ENCODE measurements at regions not wholly inside any gene's neighbourhood (a gene's known extent, or its start where the extent isn't known, plus 50 kb on each side); places are given as distances from the start of the nearest gene placed in this dataset.

- no peaks in the 10 kb centered on the region for H3K79me2 ChIP-seq (ENCODE audit: insufficient read depth, low read length)
- no peak for DNase-seq (ENCODE audit: low read depth)
- no peak overlapping the region for H3K9ac ChIP-seq (ENCODE audit: low read length)
- no peaks in the 10 kb centered on the region for H4K20me1 ChIP-seq (ENCODE audit: insufficient read depth, low read length)
- no peak overlapping the region for H3K27ac ChIP-seq (ENCODE audit: low read depth, low read length)
- H3K36me3 ChIP-seq (ENCODE audit: insufficient read depth, low read length), result no peaks in the 10 kb centered on the region
- no peak overlapping the region for H3K4me2 ChIP-seq (ENCODE audit: low read length)
- H3K9me3 ChIP-seq (ENCODE audit: insufficient read depth, low read depth, low read length), result no peaks in the 10 kb centered on the region
- no peaks in the 10 kb centered on the region for H3K27me3 ChIP-seq (ENCODE audit: insufficient read depth, low read length)
- Mint-ChIP-seq H3K27me3 (ENCODE audit: low read depth, unreplicated experiment) (no peaks in the 10 kb centered on the region), H3K4me3 (ENCODE audit: unreplicated experiment) (no peak overlapping the region), H3K27ac (ENCODE audit: unreplicated experiment) (no peak overlapping the region), H3K4me1 (ENCODE audit: low read depth, unreplicated experiment) (peaks cover 2% of the 10 kb centered on the region), H3K36me3 (ENCODE audit: low read depth, unreplicated experiment) (no peaks in the 10 kb centered on the region), H3K9me3 (ENCODE audit: unreplicated experiment) (peaks cover 5% of the 10 kb centered on the region)
- TF ChIP-seq CTCF (IDR thresholded peaks at IDR 0.05; ENCODE audit: insufficient read depth, low read depth, low read length), result no peak
- TF ChIP-seq EZH2 (IDR thresholded peaks at IDR 0.05; ENCODE audit: insufficient read depth, low read length), result no peak
- H2AFZ ChIP-seq (ENCODE audit: low read depth, low read length), result no peak overlapping the region
- H3K4me1 ChIP-seq (ENCODE audit: insufficient read depth, low read length), result no peaks in the 10 kb centered on the region
- H3K4me3 ChIP-seq (ENCODE audit: insufficient read depth, low read depth, low read length), result no peak overlapping the region
- no peak for FAIRE-seq
Observed at GRCh38 chr3:3701949-3702348, 97.3 kb upstream of the LRRN1 start.

GRCh38 chr3:3699816-3700633 lies 99.2 kb upstream of the LRRN1 start:
- Mint-ChIP-seq H3K9me3 (ENCODE audit: unreplicated experiment) (peaks cover 5% of the 10 kb centered on the region), H3K4me3 (ENCODE audit: unreplicated experiment) (no peak overlapping the region), H3K36me3 (ENCODE audit: low read depth, unreplicated experiment) (no peaks in the 10 kb centered on the region), H3K27ac (ENCODE audit: unreplicated experiment) (no peak overlapping the region), H3K4me1 (ENCODE audit: low read depth, unreplicated experiment) (peaks cover 2% of the 10 kb centered on the region), H3K27me3 (ENCODE audit: low read depth, unreplicated experiment) (no peaks in the 10 kb centered on the region)
- H3K4me2 ChIP-seq (ENCODE audit: low read length), result peak overlapping the region; percentile 7
- DNase-seq (ENCODE audit: low read depth), result peak; percentile 87
- H3K27me3 ChIP-seq (ENCODE audit: insufficient read depth, low read length), result no peaks in the 10 kb centered on the region
- H3K9me3 ChIP-seq (ENCODE audit: insufficient read depth, low read depth, low read length), result peaks cover 3% of the 10 kb centered on the region
- no peak overlapping the region for H2AFZ ChIP-seq (ENCODE audit: low read depth, low read length)
- H3K4me1 ChIP-seq (ENCODE audit: insufficient read depth, low read length), result no peaks in the 10 kb centered on the region
- H3K36me3 ChIP-seq (ENCODE audit: insufficient read depth, low read length), result no peaks in the 10 kb centered on the region
- H3K79me2 ChIP-seq (ENCODE audit: insufficient read depth, low read length), result no peaks in the 10 kb centered on the region
- no peak for TF ChIP-seq EZH2 (IDR thresholded peaks at IDR 0.05; ENCODE audit: insufficient read depth, low read length)
- TF ChIP-seq CTCF (IDR thresholded peaks at IDR 0.05; ENCODE audit: insufficient read depth, low read depth, low read length), result no peak
- no peaks in the 10 kb centered on the region for H4K20me1 ChIP-seq (ENCODE audit: insufficient read depth, low read length)
- FAIRE-seq, result no peak
- peak overlapping the region; percentile 8 for H3K27ac ChIP-seq (ENCODE audit: low read depth, low read length)
- no peak overlapping the region for H3K9ac ChIP-seq (ENCODE audit: low read length)
- H3K4me3 ChIP-seq (ENCODE audit: insufficient read depth, low read depth, low read length), result no peak overlapping the region

GRCh38 chr3:3699407-3699806 lies 99.8 kb upstream of the LRRN1 start:
- H3K27ac Mint-ChIP-seq (ENCODE audit: unreplicated experiment), result no peak overlapping the region
- H3K9me3 Mint-ChIP-seq (ENCODE audit: unreplicated experiment), result peaks cover 5% of the 10 kb centered on the region
- H4K20me1 ChIP-seq (ENCODE audit: insufficient read depth, low read length), result no peaks in the 10 kb centered on the region
- H3K27me3 ChIP-seq (ENCODE audit: insufficient read depth, low read length), result no peaks in the 10 kb centered on the region
- H3K9me3 ChIP-seq (ENCODE audit: insufficient read depth, low read depth, low read length), result peaks cover 3% of the 10 kb centered on the region
- DNase-seq (ENCODE audit: low read depth), result no peak
- no peak overlapping the region for H3K4me3 ChIP-seq (ENCODE audit: insufficient read depth, low read depth, low read length)
- H3K4me1 ChIP-seq (ENCODE audit: insufficient read depth, low read length), result no peaks in the 10 kb centered on the region
- TF ChIP-seq CTCF (IDR thresholded peaks at IDR 0.05; ENCODE audit: insufficient read depth, low read depth, low read length) (no peak), EZH2 (IDR thresholded peaks at IDR 0.05; ENCODE audit: insufficient read depth, low read length) (no peak)
- H3K4me2 ChIP-seq (ENCODE audit: low read length), result peak overlapping the region; percentile 7
- H3K9ac ChIP-seq (ENCODE audit: low read length), result no peak overlapping the region
- H3K4me1 Mint-ChIP-seq (ENCODE audit: low read depth, unreplicated experiment), result peaks cover 2% of the 10 kb centered on the region
- H2AFZ ChIP-seq (ENCODE audit: low read depth, low read length), result no peak overlapping the region
- FAIRE-seq, result no peak
- H3K79me2 ChIP-seq (ENCODE audit: insufficient read depth, low read length), result no peaks in the 10 kb centered on the region
- H3K36me3 Mint-ChIP-seq (ENCODE audit: low read depth, unreplicated experiment), result no peaks in the 10 kb centered on the region
- H3K4me3 Mint-ChIP-seq (ENCODE audit: unreplicated experiment), result no peak overlapping the region
- H3K36me3 ChIP-seq (ENCODE audit: insufficient read depth, low read length), result no peaks in the 10 kb centered on the region
- no peaks in the 10 kb centered on the region for H3K27me3 Mint-ChIP-seq (ENCODE audit: low read depth, unreplicated experiment)
- no peak overlapping the region for H3K27ac ChIP-seq (ENCODE audit: low read depth, low read length)
